Activated T-helper 2 cell treated with anti-CD3 and anti-CD28 coated beads, Interferon-gamma antibody, Interleukin-2, Interleukin-4, amounts not matched to agents 10 μg/mL and 5 μg/mL and 100 μg/mL, durations not matched to agents 14 hours and 24 hours and 36 hours (primary cell): ENCODE measurements at regions not wholly inside any gene's neighbourhood (a gene's known extent, or its start where the extent isn't known, plus 50 kb on each side); places are given as distances from the start of the nearest gene placed in this dataset.

Experiments used
- DNase-seq: peaks from one replicate; pipeline ENCODE4 v3.0.0; 2021; ENCODE audit warnings: low spot score
- H3K27ac Mint-ChIP-seq: one replicate; pipeline ENCODE4 v1.8.0; 2021; ENCODE audit warnings: mixed read lengths
- H3K27me3 Mint-ChIP-seq: one replicate; pipeline ENCODE4 v1.8.0; 2021; ENCODE audit warnings: low read depth, mixed read lengths
- H3K36me3 Mint-ChIP-seq: one replicate; pipeline ENCODE4 v1.8.0; 2021; ENCODE audit warnings: low read depth, mixed read lengths
- H3K4me1 Mint-ChIP-seq: one replicate; pipeline ENCODE4 v1.8.0; 2021; ENCODE audit warnings: low read depth, mixed read lengths
- H3K4me3 Mint-ChIP-seq: one replicate; pipeline ENCODE4 v1.8.0; 2021; ENCODE audit warnings: low read depth, mild to moderate bottlenecking, moderate library complexity, mixed read lengths
- H3K9me3 Mint-ChIP-seq: one replicate; pipeline ENCODE4 v1.8.0; 2021; ENCODE audit warnings: mixed read lengths
- intact Hi-C: fragments of 100-400 bp; cut with micrococcal nuclease; formaldehyde crosslinking; loops from one replicate; pipeline ENCODE4 v1.15.1; 2023

- no peaks in the 10 kb centered on the region for H3K4me1 Mint-ChIP-seq
- no peak for DNase-seq
- no peak overlapping the region for H3K27ac Mint-ChIP-seq
- H3K36me3 Mint-ChIP-seq = no peaks in the 10 kb centered on the region
- intact Hi-C loops = no loop called here
- H3K9me3 Mint-ChIP-seq = no peaks in the 10 kb centered on the region
- no peak overlapping the region for H3K4me3 Mint-ChIP-seq
- H3K27me3 Mint-ChIP-seq = no peaks in the 10 kb centered on the region
Measured at GRCh38 chr18:64254399-64255093, 105.7 kb upstream of the LINC00305 start.

- H3K4me3 Mint-ChIP-seq = no peak overlapping the region
- H3K27me3 Mint-ChIP-seq = no peaks in the 10 kb centered on the region
- intact Hi-C loops = no loop called here
- H3K27ac Mint-ChIP-seq = no peak overlapping the region
- H3K4me1 Mint-ChIP-seq = no peaks in the 10 kb centered on the region
- no peaks in the 10 kb centered on the region for H3K9me3 Mint-ChIP-seq
- no peaks in the 10 kb centered on the region for H3K36me3 Mint-ChIP-seq
- no peak for DNase-seq
Measured at GRCh38 chr18:64253873-64254272, 105.0 kb upstream of the LINC00305 start.

- H3K9me3 Mint-ChIP-seq = no peaks in the 10 kb centered on the region
- no peak overlapping the region for H3K27ac Mint-ChIP-seq
- H3K27me3 Mint-ChIP-seq = no peaks in the 10 kb centered on the region
- no peaks in the 10 kb centered on the region for H3K36me3 Mint-ChIP-seq
- intact Hi-C loops = no loop called here
- H3K4me3 Mint-ChIP-seq = no peak overlapping the region
- no peaks in the 10 kb centered on the region for H3K4me1 Mint-ChIP-seq
- no peak for DNase-seq
Measured at GRCh38 chr18:64253222-64253621, 104.3 kb upstream of the LINC00305 start.

- no peaks in the 10 kb centered on the region for H3K4me1 Mint-ChIP-seq
- H3K27ac Mint-ChIP-seq = no peak overlapping the region
- no peaks in the 10 kb centered on the region for H3K36me3 Mint-ChIP-seq
- H3K4me3 Mint-ChIP-seq = no peak overlapping the region
- no peak for DNase-seq
- intact Hi-C loops = no loop called here
- no peaks in the 10 kb centered on the region for H3K27me3 Mint-ChIP-seq
- no peaks in the 10 kb centered on the region for H3K9me3 Mint-ChIP-seq
Measured at GRCh38 chr18:64248836-64249235, 99.9 kb upstream of the LINC00305 start.

- Mint-ChIP-seq H3K4me1 (no peaks in the 10 kb centered on the region), H3K9me3 (no peaks in the 10 kb centered on the region), H3K27ac (no peak overlapping the region), H3K4me3 (no peak overlapping the region), H3K36me3 (no peaks in the 10 kb centered on the region), H3K27me3 (no peaks in the 10 kb centered on the region)
- DNase-seq = no peak
- intact Hi-C loops = no loop called here
Measured at GRCh38 chr18:64245126-64245861, 96.4 kb upstream of the LINC00305 start.

- Mint-ChIP-seq H3K27ac (no peak overlapping the region), H3K9me3 (no peaks in the 10 kb centered on the region), H3K4me3 (no peak overlapping the region), H3K36me3 (no peaks in the 10 kb centered on the region), H3K4me1 (no peaks in the 10 kb centered on the region), H3K27me3 (no peaks in the 10 kb centered on the region)
- intact Hi-C loops = no loop called here
- DNase-seq = no peak
Measured at GRCh38 chr18:64244571-64244970, 95.7 kb upstream of the LINC00305 start.

GRCh38 chr18:64240316-64240715, 91.4 kb upstream of the LINC00305 start:
- Mint-ChIP-seq H3K4me3 (no peak overlapping the region), H3K27me3 (no peaks in the 10 kb centered on the region), H3K36me3 (no peaks in the 10 kb centered on the region), H3K4me1 (no peaks in the 10 kb centered on the region), H3K9me3 (no peaks in the 10 kb centered on the region), H3K27ac (no peak overlapping the region)
- intact Hi-C loops = no loop called here
- DNase-seq = no peak

GRCh38 chr18:64238076-64238475, 89.2 kb upstream of the LINC00305 start:
- Mint-ChIP-seq H3K27ac (no peak overlapping the region), H3K4me1 (no peaks in the 10 kb centered on the region), H3K27me3 (no peaks in the 10 kb centered on the region), H3K9me3 (no peaks in the 10 kb centered on the region), H3K36me3 (no peaks in the 10 kb centered on the region), H3K4me3 (no peak overlapping the region)
- intact Hi-C loops = no loop called here
- DNase-seq = no peak

GRCh38 chr18:64234321-64234720, 85.4 kb upstream of the LINC00305 start:
- H3K36me3 Mint-ChIP-seq = no peaks in the 10 kb centered on the region
- no peak for DNase-seq
- H3K27me3 Mint-ChIP-seq = no peaks in the 10 kb centered on the region
- intact Hi-C loops = no loop called here
- peaks cover 11% of the 10 kb centered on the region for H3K9me3 Mint-ChIP-seq
- no peaks in the 10 kb centered on the region for H3K4me1 Mint-ChIP-seq
- H3K27ac Mint-ChIP-seq = no peak overlapping the region
- H3K4me3 Mint-ChIP-seq = no peak overlapping the region

- Mint-ChIP-seq H3K27ac (no peak overlapping the region), H3K27me3 (no peaks in the 10 kb centered on the region), H3K4me1 (no peaks in the 10 kb centered on the region), H3K9me3 (peaks cover 11% of the 10 kb centered on the region), H3K4me3 (no peak overlapping the region), H3K36me3 (no peaks in the 10 kb centered on the region)
- no peak for DNase-seq
- intact Hi-C loops = no loop called here
Measured at GRCh38 chr18:64233851-64234250, 85.0 kb upstream of the LINC00305 start.

- Mint-ChIP-seq H3K4me3 (no peak overlapping the region), H3K27me3 (no peaks in the 10 kb centered on the region), H3K4me1 (no peaks in the 10 kb centered on the region), H3K9me3 (no peaks in the 10 kb centered on the region), H3K27ac (no peak overlapping the region), H3K36me3 (no peaks in the 10 kb centered on the region)
- intact Hi-C loops = no loop called here
- no peak for DNase-seq
Measured at GRCh38 chr18:64220941-64221340, 72.1 kb upstream of the LINC00305 start.

- no peaks in the 10 kb centered on the region for H3K36me3 Mint-ChIP-seq
- intact Hi-C loops = no loop called here
- H3K4me3 Mint-ChIP-seq = no peak overlapping the region
- no peak for DNase-seq
- no peaks in the 10 kb centered on the region for H3K9me3 Mint-ChIP-seq
- H3K27me3 Mint-ChIP-seq = no peaks in the 10 kb centered on the region
- H3K27ac Mint-ChIP-seq = no peak overlapping the region
- no peaks in the 10 kb centered on the region for H3K4me1 Mint-ChIP-seq
Measured at GRCh38 chr18:64219517-64219916, 70.6 kb upstream of the LINC00305 start.

GRCh38 chr18:64210401-64210949, 61.6 kb upstream of the LINC00305 start:
- Mint-ChIP-seq H3K4me1 (peaks cover 3% of the 10 kb centered on the region), H3K27me3 (no peaks in the 10 kb centered on the region), H3K27ac (no peak overlapping the region), H3K4me3 (no peak overlapping the region), H3K9me3 (no peaks in the 10 kb centered on the region), H3K36me3 (no peaks in the 10 kb centered on the region)
- intact Hi-C loops = no loop called here
- no peak for DNase-seq
